GM18505 (cell line): ENCODE measurements at regions not wholly inside any gene's neighbourhood (a gene's known extent, or its start where the extent isn't known, plus 50 kb on each side); places are given as distances from the start of the nearest gene placed in this dataset.
"Not testable (repeated sequence)": the region's sequence is repeated elsewhere in the genome, so short reads cannot be mapped to it uniquely, and the experiment has no call there.

Experiments
- ATAC-seq: cut with Tn5 transposase; IDR thresholded peaks from one replicate; pipeline ENCODE4 v1.9.1; 2021; ENCODE audit not compliant: unreplicated experiment
- POLR2A ChIP-seq: IDR thresholded peaks from 4 replicates; pipeline ENCODE4 v1.6.1; 2011; ENCODE audit warnings: borderline replicate concordance; ENCODE audit not compliant: insufficient read depth, insufficient read length; ENCODE audit errors: extremely low read depth

DNA sequence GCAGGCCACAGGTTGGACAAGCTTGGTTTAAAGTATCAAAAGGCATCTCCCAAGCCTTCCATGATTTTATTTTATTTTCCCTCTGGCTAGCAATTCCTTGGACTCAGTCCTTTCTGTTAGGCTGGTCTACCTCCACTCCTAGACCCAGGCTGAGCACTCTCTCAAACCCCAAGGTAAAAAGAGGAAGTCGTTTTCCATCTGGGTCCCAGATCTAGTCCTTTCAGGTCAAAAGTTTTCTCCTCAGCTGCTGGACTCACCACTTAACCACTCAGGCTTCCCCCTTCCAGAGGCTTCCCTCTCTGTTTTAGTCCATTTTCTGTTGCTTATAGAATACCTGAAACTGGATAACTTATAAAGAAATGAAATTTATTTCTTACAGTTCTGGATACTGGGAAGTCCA, 252.3 kb upstream of the MKLN1 start:
- no peak for TF ChIP-seq POLR2A
- ATAC-seq: no peak

DNA sequence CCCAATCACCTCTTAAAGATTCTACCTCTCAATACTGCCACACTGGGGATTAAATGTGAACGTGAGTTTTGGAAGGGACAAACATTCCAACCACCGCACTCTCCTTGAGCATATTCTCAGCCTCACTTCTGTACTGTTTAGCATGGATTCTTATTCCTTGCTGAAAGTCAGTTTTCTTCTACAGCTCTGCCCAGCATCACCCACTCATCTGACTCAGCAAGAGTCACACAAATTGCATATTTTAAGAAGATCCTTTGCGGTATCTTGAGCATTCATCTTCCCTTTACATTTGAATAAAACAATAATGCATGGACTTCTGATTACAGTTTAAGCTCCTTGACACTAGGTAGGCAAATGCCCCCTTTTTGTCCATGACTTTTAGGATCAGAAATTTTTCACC, 251.6 kb upstream of the MKLN1 start:
- ATAC-seq: no peak
- no peak for TF ChIP-seq POLR2A

DNA sequence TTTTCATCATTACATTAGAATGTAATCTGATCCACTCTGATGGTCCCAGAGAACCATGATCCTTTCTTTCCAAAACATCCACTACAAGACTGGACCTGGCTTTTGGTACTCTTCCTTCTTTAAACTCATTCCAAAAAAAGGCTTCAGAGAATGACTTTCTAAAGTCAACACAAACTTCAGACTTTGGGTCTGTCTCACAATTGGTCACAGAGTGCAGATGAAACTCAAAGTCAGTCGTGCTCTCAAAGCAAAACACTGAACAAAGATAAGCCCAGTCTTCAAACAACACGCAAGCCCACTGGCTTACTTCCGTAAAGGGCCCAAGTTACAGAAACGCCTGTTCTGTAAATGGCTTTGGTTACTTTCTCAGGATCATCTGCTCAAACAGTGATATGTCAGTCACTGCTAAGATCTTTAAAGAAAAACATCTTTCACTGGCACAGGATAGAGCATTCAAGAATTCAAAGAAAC, 250.9 kb upstream of the MKLN1 start:
- no peak for TF ChIP-seq POLR2A

DNA sequence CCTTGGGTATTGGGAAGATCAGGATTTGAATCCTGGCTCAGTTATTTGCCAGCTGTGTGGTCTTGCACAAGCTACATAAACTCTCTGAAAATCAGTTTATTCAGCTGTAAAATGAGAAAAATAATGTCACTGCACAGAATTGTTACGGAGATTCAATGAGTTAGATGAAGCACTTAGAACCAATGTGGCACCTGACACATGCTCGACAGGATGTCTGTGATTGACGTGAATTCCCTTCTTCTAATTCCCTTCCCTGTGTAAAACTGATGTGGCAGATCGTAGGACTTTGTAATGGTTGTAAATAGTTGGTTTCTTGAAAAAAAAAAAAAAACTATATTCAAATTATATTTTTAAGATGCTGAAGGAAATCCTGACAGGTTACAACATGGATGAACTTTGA, 249.9 kb upstream of the MKLN1 start:
- ATAC-seq: no peak
- TF ChIP-seq POLR2A: no peak

More for the DNA sequence above, 250.9 kb upstream of the MKLN1 start:
- ATAC-seq: no peak

DNA sequence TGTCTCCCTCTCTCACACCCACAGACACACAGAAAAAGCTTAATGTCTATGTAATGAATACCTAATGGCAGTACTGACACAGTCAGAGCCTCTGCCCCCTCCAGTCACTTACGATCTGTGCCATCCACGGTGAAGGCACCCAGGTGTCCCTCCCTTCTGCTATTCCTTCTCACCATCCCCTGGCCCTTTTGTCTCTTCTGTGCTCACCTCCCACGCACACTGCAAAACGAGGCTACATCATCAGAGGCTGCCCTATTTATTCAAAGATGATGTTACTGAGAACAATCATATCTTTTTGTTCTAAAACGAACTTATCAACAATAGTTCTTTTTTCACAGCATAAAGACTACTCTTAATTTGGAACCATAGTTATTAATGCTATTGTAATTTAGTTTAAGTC, 246.9 kb upstream of the MKLN1 start:
- TF ChIP-seq POLR2A: no peak
- no peak for ATAC-seq

DNA sequence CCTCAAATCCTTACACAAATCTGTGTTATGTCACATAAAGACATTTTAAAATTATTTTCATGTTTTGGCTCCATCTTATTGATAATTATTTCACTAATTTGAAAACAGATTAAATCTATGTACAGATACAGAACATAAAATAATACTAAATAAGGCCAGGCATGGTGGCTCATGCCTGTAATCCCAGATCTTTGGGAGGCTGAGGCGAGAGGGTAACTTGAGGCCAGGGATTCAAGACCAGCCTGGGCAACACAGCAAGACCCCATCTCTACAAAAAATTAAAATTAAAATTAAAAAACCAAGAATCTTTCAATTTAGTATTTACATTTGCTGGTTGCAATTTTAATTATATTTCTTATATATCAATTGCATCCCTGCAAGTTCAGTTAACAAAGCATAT, 246.4 kb upstream of the MKLN1 start:
- no peak for ATAC-seq
- TF ChIP-seq POLR2A: no peak

DNA sequence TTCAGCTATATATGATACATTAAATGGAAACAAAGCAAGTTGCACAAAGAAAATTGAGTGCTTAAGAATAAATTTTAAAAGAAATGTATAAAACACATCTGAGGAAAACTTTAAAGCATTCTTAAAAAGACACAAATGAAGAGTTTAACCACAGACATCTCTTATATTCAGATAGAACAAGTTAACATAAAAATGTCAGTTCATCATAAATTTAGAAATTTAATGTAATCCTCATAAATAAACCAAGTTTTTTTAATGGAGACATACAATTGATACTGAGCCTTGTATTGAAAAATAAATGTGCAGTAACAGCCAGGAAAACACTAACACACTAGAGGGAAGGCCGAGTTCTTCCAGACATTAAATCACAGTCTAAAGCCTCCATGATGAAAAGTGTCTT, 243.9 kb upstream of the MKLN1 start:
- TF ChIP-seq POLR2A: no peak
- ATAC-seq: no peak

DNA sequence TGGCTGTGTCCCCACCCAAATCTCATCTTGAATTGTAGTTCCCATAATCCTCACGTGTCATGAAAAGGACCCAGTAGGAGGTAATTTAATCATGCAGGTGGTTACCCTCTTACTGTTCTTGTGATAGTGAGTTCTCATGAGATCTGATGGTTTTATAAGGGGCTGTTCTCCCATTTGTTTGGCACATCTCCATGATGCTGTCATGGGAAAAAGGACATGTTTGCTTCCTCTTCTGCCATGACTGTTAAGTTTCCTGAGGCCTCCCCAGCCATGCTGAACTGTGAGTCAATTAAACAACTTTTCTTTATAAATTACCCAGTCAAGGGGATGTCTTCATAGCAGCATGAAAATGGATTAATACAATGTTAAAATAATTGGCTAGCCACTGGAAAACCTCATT, 243.3 kb upstream of the MKLN1 start:
- not testable (repeated sequence) for ATAC-seq

DNA sequence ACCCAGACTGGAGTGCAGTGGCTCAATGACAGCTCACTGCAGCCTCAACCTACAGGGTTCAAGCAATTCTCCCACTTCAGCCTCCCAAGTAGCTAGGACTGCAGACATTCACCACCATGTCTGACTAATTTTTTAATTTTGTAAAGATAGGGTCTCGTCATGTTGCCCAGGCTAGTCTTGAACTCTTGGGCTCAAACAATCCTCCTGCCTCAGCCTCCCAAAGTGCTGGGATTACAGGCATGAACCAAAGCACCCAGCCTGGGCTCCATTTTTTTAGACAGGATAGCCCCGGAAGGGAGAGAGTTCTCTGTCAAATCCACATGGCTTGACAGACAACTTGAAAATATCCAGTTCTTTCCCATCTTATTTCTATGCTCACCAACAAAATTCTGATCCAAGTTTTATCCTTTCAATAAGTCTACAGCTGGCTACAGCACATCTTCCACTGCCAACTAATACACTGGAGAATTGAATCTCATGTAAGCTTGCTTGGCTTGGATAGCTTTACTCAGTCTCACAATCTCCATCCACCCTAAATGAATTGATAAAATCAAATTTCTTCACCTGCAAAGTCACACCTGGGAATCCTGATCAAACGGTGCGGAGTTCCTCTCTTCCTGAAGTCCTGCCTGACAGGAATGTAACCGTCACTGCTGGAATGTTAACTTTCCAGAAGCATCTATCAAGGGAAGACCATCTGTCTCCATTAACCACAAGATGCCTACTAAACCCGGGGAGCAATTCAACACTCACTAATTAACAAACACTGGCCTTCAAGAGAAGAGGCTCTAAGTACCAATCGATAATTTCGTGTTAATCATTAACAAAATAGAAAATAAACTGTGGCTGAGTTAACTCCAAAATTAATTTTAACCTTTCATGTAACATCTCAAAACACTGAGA, 239.7 kb upstream of the MKLN1 start:
- ATAC-seq: no peak
- TF ChIP-seq POLR2A: no peak

DNA sequence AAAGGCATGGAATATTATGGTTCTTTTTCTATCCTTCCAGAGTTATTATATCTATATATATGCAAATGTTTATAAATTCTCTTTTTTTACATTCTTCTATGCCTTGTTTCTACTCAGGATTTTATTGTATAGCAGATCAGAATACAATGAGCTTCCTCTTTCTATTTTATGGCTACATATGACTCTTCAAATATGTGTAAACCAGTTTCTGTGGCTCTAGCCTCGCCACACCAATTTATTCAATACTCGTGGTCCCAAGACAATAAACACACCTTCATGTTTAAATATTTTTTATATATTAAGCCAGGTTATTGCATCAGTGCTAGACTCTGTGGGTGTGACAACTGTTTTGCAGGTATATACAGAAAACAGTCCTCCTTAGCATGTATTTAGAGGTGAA, 237.5 kb upstream of the MKLN1 start:
- no peak for TF ChIP-seq POLR2A
- ATAC-seq: no peak

DNA sequence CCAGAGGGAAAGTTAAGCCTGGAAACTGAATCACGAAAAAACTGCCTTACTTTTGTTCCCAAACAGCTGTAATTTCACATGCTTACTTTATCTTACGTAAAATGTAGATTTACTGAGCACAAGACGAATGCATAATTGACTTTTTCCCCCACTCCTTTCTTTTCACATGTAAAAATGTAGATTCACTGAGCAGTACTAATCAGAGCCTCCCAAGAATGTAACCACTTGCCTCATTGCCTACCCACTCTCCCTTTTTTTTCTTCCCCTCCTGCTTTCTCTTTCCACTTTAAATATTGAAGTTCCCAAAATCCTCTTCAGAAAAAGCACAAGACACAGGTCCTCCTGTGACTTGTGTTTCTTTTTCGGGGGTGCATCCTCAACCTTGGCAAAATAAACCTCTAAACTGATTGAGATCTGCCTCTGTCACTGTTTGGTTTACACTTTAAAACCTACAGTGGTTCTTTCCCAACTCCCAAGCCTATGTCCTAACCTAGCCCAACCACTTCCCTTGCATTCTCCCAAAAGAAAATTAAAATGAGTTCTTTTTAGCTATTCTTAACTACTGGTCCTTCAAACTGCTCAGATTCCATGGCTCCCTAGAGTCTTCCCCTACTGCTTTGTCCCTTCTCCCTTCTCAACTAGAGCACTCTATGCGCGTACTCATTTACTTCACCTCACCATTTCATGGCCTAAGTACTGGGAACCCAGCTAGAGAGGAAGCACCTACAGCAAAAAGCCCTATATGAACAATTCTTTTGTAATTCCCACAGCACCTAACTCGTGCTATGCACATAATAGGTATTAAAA, 236.6 kb upstream of the MKLN1 start:
- no peak for TF ChIP-seq POLR2A
- no peak for ATAC-seq

DNA sequence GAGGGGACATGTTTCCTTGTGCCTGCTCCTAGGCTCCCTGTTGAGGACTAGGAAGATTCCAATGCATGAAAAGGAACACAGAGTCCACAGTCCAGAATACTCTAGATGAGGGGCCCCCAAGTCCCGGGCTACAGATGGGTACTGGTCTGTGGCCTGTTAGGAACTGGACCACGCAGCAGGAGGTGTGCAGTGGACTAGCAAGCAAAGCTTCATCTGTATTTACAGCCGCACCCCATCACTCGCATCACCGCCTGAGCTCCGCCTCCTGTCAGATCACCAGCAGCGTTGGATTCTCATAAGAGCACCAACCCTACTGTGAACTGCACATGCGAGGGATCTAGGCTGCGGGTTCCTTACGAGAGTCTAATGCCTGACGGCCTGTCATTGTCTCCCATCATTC, 233.0 kb upstream of the MKLN1 start:
- no peak for ATAC-seq
- no peak for TF ChIP-seq POLR2A

DNA sequence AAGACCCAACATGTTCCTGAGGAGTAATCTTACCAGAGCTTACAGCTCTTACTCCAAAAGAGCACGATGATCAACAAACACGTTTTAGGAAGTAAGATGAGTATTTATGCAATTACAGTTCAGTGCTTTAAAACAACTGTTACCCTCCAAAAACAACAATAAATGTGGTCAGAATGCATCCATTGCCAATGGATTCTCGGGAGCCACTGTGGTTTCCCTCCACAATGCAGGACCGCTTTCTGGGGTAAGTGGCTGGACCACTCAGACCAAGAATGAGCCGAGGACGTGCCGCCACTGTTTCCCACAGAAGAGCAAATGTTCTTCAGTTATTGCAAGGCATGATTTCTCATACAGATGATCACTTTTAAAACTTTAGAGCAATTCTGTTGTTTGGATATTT, 232.3 kb upstream of the MKLN1 start:
- no peak for TF ChIP-seq POLR2A
- ATAC-seq: no peak
